ENCODE measurements at regions not wholly inside any gene's neighbourhood (a gene's known extent, or its start where the extent isn't known, plus 50 kb on each side); places are given as distances from the start of the nearest gene placed in this dataset.

- H2AFZ ChIP-seq (ENCODE audit: low read length): no peak overlapping the region
- H3K79me2 ChIP-seq (ENCODE audit: insufficient read depth, low read length): no peaks in the 10 kb centered on the region
- H3K4me2 ChIP-seq (ENCODE audit: low read length): no peak overlapping the region
- H4K20me1 ChIP-seq (ENCODE audit: insufficient read depth, low read length): no peaks in the 10 kb centered on the region
- no peaks in the 10 kb centered on the region for H3K36me3 ChIP-seq (ENCODE audit: insufficient read depth, low read length)
- no peak overlapping the region for H3K4me3 ChIP-seq (ENCODE audit: low read depth, low read length, poor library complexity, severe bottlenecking)
- H3K4me1 ChIP-seq (ENCODE audit: insufficient read depth, low read length, severe bottlenecking): no peaks in the 10 kb centered on the region
- no peaks in the 10 kb centered on the region; the same call in 1 of the 2 replicates for H3K27me3 ChIP-seq (ENCODE audit: insufficient read depth, low read length)
- no peaks in the 10 kb centered on the region for H3K9me3 ChIP-seq (ENCODE audit: low read length)
- no peak overlapping the region for H3K9ac ChIP-seq (ENCODE audit: low read length)
- H3K9me2 ChIP-seq (ENCODE audit: low read depth, low read length): no peaks in the 10 kb centered on the region
- H3F3A ChIP-seq (ENCODE audit: insufficient read depth, low read length): no peaks in the 10 kb centered on the region
- TF ChIP-seq CTCF (IDR thresholded peaks at IDR 0.05; ENCODE audit: low read length) (no peak), EZH2 (IDR thresholded peaks at IDR 0.05; ENCODE audit: borderline replicate concordance, low read length) (no peak)
- no peak overlapping the region for H3K27ac ChIP-seq (ENCODE audit: low read depth, low read length, poor library complexity, severe bottlenecking)
Measured at GRCh38 chr5:57569601-57570000, 87.0 kb upstream of the ACTBL2 start.

GRCh38 chr5:57568136-57568535 is 85.5 kb upstream of the ACTBL2 start:
- H3K79me2 ChIP-seq (ENCODE audit: insufficient read depth, low read length): no peaks in the 10 kb centered on the region
- no peaks in the 10 kb centered on the region for H3K36me3 ChIP-seq (ENCODE audit: insufficient read depth, low read length)
- no peaks in the 10 kb centered on the region for H3K9me3 ChIP-seq (ENCODE audit: low read length)
- no peaks in the 10 kb centered on the region for H3K4me1 ChIP-seq (ENCODE audit: insufficient read depth, low read length, severe bottlenecking)
- H2AFZ ChIP-seq (ENCODE audit: low read length): no peak overlapping the region
- no peaks in the 10 kb centered on the region for H4K20me1 ChIP-seq (ENCODE audit: insufficient read depth, low read length)
- no peak overlapping the region for H3K4me2 ChIP-seq (ENCODE audit: low read length)
- no peak overlapping the region for H3K9ac ChIP-seq (ENCODE audit: low read length)
- H3F3A ChIP-seq (ENCODE audit: insufficient read depth, low read length): no peaks in the 10 kb centered on the region
- no peak for TF ChIP-seq CTCF (IDR thresholded peaks at IDR 0.05; ENCODE audit: low read length)
- TF ChIP-seq EZH2 (IDR thresholded peaks at IDR 0.05; ENCODE audit: borderline replicate concordance, low read length): no peak
- H3K4me3 ChIP-seq (ENCODE audit: low read depth, low read length, poor library complexity, severe bottlenecking): no peak overlapping the region
- no peaks in the 10 kb centered on the region for H3K9me2 ChIP-seq (ENCODE audit: low read depth, low read length)
- no peaks in the 10 kb centered on the region; the same call in 1 of the 2 replicates for H3K27me3 ChIP-seq (ENCODE audit: insufficient read depth, low read length)
- H3K27ac ChIP-seq (ENCODE audit: low read depth, low read length, poor library complexity, severe bottlenecking): no peak overlapping the region

- no peak overlapping the region for H3K4me2 ChIP-seq (ENCODE audit: low read length)
- TF ChIP-seq CTCF (IDR thresholded peaks at IDR 0.05; ENCODE audit: low read length) (no peak), EZH2 (IDR thresholded peaks at IDR 0.05; ENCODE audit: borderline replicate concordance, low read length) (no peak)
Measured at GRCh38 chr5:57566914-57567313, 84.3 kb upstream of the ACTBL2 start.

More at GRCh38 chr5:57566914-57567313, 84.3 kb upstream of the ACTBL2 start:
- Histone ChIP-seq H3K9me2 (ENCODE audit: low read depth, low read length) (no peaks in the 10 kb centered on the region), H3K27ac (ENCODE audit: low read depth, low read length, poor library complexity, severe bottlenecking) (no peak overlapping the region), H3K27me3 (ENCODE audit: insufficient read depth, low read length) (no peaks in the 10 kb centered on the region; the same call in 1 of the 2 replicates), H3K4me3 (ENCODE audit: low read depth, low read length, poor library complexity, severe bottlenecking) (no peak overlapping the region), H2AFZ (ENCODE audit: low read length) (no peak overlapping the region), H4K20me1 (ENCODE audit: insufficient read depth, low read length) (no peaks in the 10 kb centered on the region), H3K4me1 (ENCODE audit: insufficient read depth, low read length, severe bottlenecking) (no peaks in the 10 kb centered on the region), H3K36me3 (ENCODE audit: insufficient read depth, low read length) (no peaks in the 10 kb centered on the region), H3K9me3 (ENCODE audit: low read length) (no peaks in the 10 kb centered on the region), H3F3A (ENCODE audit: insufficient read depth, low read length) (no peaks in the 10 kb centered on the region), H3K9ac (ENCODE audit: low read length) (no peak overlapping the region), H3K79me2 (ENCODE audit: insufficient read depth, low read length) (no peaks in the 10 kb centered on the region)
